ENCODE measurements at regions not wholly inside any gene's neighbourhood (a gene's known extent, or its start where the extent isn't known, plus 50 kb on each side); places are given as distances from the start of the nearest gene placed in this dataset.

GRCh38 chr3:44023961-44024593 is 217.6 kb upstream of the TOPAZ1 start:
- H3K4me3 Mint-ChIP-seq = no peak overlapping the region
- no peak for ATAC-seq (ENCODE audit: low read depth in 2 of 2)
- no peak overlapping the region for H3K27ac ChIP-seq (ENCODE audit: insufficient read depth, low read length, poor library complexity, severe bottlenecking)
- no peak overlapping the region for H3K27ac Mint-ChIP-seq
- H3K27me3 Mint-ChIP-seq = peaks cover 60% of the 10 kb centered on the region
- no peak overlapping the region for H3K4me3 ChIP-seq (ENCODE audit: low read depth, low read length)
- no peaks in the 10 kb centered on the region for H3K36me3 ChIP-seq (ENCODE audit: control insufficient read depth, insufficient read depth, low read length)
- no peaks in the 10 kb centered on the region for H3K9me3 ChIP-seq (ENCODE audit: control insufficient read depth in 2 of 2, low read length in 2 of 2)
- H3K9me3 Mint-ChIP-seq = no peaks in the 10 kb centered on the region
- no peaks in the 10 kb centered on the region for H3K4me1 ChIP-seq (ENCODE audit: control insufficient read depth, insufficient read depth, low read length, poor library complexity, severe bottlenecking)
- peaks cover 32% of the 10 kb centered on the region for H3K27me3 ChIP-seq (ENCODE audit: control insufficient read depth, insufficient read depth, low read length)
- peaks cover 0 to 9% (median 0%) of the 10 kb centered on the region in 4 donors for H3K4me1 Mint-ChIP-seq
- DNase-seq = no peak
- H3K36me3 Mint-ChIP-seq = no peaks in the 10 kb centered on the region

- H3K27me3 Mint-ChIP-seq = peaks cover 40% of the 10 kb centered on the region
- Histone ChIP-seq H3K36me3 (ENCODE audit: control insufficient read depth, insufficient read depth, low read length) (no peaks in the 10 kb centered on the region), H3K27me3 (ENCODE audit: control insufficient read depth, insufficient read depth, low read length) (peaks cover 21% of the 10 kb centered on the region), H3K9me3 (ENCODE audit: control insufficient read depth in 2 of 2, low read length in 2 of 2) (no peaks in the 10 kb centered on the region), H3K27ac (ENCODE audit: insufficient read depth, low read length, poor library complexity, severe bottlenecking) (no peak overlapping the region), H3K4me3 (ENCODE audit: low read depth, low read length) (no peak overlapping the region), H3K4me1 (ENCODE audit: control insufficient read depth, insufficient read depth, low read length, poor library complexity, severe bottlenecking) (no peaks in the 10 kb centered on the region)
- no peak overlapping the region for H3K4me3 Mint-ChIP-seq
- peaks cover 0 to 7% (median 0%) of the 10 kb centered on the region in 4 donors for H3K4me1 Mint-ChIP-seq
- ATAC-seq (ENCODE audit: low read depth in 2 of 2) (no peak), DNase-seq (no peak)
- no peaks in the 10 kb centered on the region for H3K9me3 Mint-ChIP-seq
- H3K27ac Mint-ChIP-seq = no peak overlapping the region
- no peaks in the 10 kb centered on the region for H3K36me3 Mint-ChIP-seq
Measured at GRCh38 chr3:44026220-44026865, 215.3 kb upstream of the TOPAZ1 start.

- Histone ChIP-seq H3K27me3 (ENCODE audit: control insufficient read depth, insufficient read depth, low read length) (peaks cover 9% of the 10 kb centered on the region), H3K27ac (ENCODE audit: insufficient read depth, low read length, poor library complexity, severe bottlenecking) (no peak overlapping the region), H3K36me3 (ENCODE audit: control insufficient read depth, insufficient read depth, low read length) (no peaks in the 10 kb centered on the region), H3K4me3 (ENCODE audit: low read depth, low read length) (no peak overlapping the region), H3K9me3 (ENCODE audit: control insufficient read depth in 2 of 2, low read length in 2 of 2) (no peaks in the 10 kb centered on the region), H3K4me1 (ENCODE audit: control insufficient read depth, insufficient read depth, low read length, poor library complexity, severe bottlenecking) (no peaks in the 10 kb centered on the region)
- Mint-ChIP-seq H3K9me3 (no peaks in the 10 kb centered on the region), H3K4me3 (no peak overlapping the region), H3K27ac (no peak overlapping the region), H3K36me3 (no peaks in the 10 kb centered on the region), H3K4me1 (no peaks in the 10 kb centered on the region), H3K27me3 (peaks cover 27% of the 10 kb centered on the region)
- DNase-seq = no peak
- ATAC-seq (ENCODE audit: low read depth in 2 of 2) = no peak
Measured at GRCh38 chr3:44029100-44029499, 212.6 kb upstream of the TOPAZ1 start.

GRCh38 chr3:44030285-44030684 is 211.4 kb upstream of the TOPAZ1 start:
- no peaks in the 10 kb centered on the region for H3K36me3 Mint-ChIP-seq
- Histone ChIP-seq H3K27me3 (ENCODE audit: control insufficient read depth, insufficient read depth, low read length) (peaks cover 4% of the 10 kb centered on the region), H3K9me3 (ENCODE audit: control insufficient read depth in 2 of 2, low read length in 2 of 2) (no peaks in the 10 kb centered on the region), H3K36me3 (ENCODE audit: control insufficient read depth, insufficient read depth, low read length) (no peaks in the 10 kb centered on the region), H3K4me3 (ENCODE audit: low read depth, low read length) (no peak overlapping the region), H3K4me1 (ENCODE audit: control insufficient read depth, insufficient read depth, low read length, poor library complexity, severe bottlenecking) (no peaks in the 10 kb centered on the region), H3K27ac (ENCODE audit: insufficient read depth, low read length, poor library complexity, severe bottlenecking) (no peak overlapping the region)
- H3K4me3 Mint-ChIP-seq = no peak overlapping the region
- no peaks in the 10 kb centered on the region for H3K9me3 Mint-ChIP-seq
- no peak for DNase-seq
- H3K4me1 Mint-ChIP-seq = no peaks in the 10 kb centered on the region
- H3K27me3 Mint-ChIP-seq = peaks cover 26% of the 10 kb centered on the region
- no peak for ATAC-seq (ENCODE audit: low read depth in 2 of 2)
- no peak overlapping the region for H3K27ac Mint-ChIP-seq

- no peaks in the 10 kb centered on the region for H3K36me3 Mint-ChIP-seq
- Histone ChIP-seq H3K9me3 (ENCODE audit: control insufficient read depth in 2 of 2, low read length in 2 of 2) (no peaks in the 10 kb centered on the region), H3K36me3 (ENCODE audit: control insufficient read depth, insufficient read depth, low read length) (no peaks in the 10 kb centered on the region), H3K27ac (ENCODE audit: insufficient read depth, low read length, poor library complexity, severe bottlenecking) (no peak overlapping the region), H3K4me3 (ENCODE audit: low read depth, low read length) (no peak overlapping the region), H3K27me3 (ENCODE audit: control insufficient read depth, insufficient read depth, low read length) (no peaks in the 10 kb centered on the region), H3K4me1 (ENCODE audit: control insufficient read depth, insufficient read depth, low read length, poor library complexity, severe bottlenecking) (no peaks in the 10 kb centered on the region)
- H3K9me3 Mint-ChIP-seq = no peaks in the 10 kb centered on the region
- H3K27ac Mint-ChIP-seq = no peak overlapping the region
- H3K4me3 Mint-ChIP-seq = no peak overlapping the region
- no peak for ATAC-seq (ENCODE audit: low read depth in 2 of 2)
- H3K27me3 Mint-ChIP-seq = peaks cover 21% of the 10 kb centered on the region
- H3K4me1 Mint-ChIP-seq = no peaks in the 10 kb centered on the region
- no peak for DNase-seq
Measured at GRCh38 chr3:44030687-44031305, 210.9 kb upstream of the TOPAZ1 start.

- Histone ChIP-seq H3K4me1 (ENCODE audit: control insufficient read depth, insufficient read depth, low read length, poor library complexity, severe bottlenecking) (no peaks in the 10 kb centered on the region), H3K9me3 (ENCODE audit: control insufficient read depth in 2 of 2, low read length in 2 of 2) (no peaks in the 10 kb centered on the region), H3K36me3 (ENCODE audit: control insufficient read depth, insufficient read depth, low read length) (no peaks in the 10 kb centered on the region), H3K27ac (ENCODE audit: insufficient read depth, low read length, poor library complexity, severe bottlenecking) (no peak overlapping the region), H3K4me3 (ENCODE audit: low read depth, low read length) (no peak overlapping the region), H3K27me3 (ENCODE audit: control insufficient read depth, insufficient read depth, low read length) (no peaks in the 10 kb centered on the region)
- no peak overlapping the region for H3K27ac Mint-ChIP-seq
- no peak overlapping the region for H3K4me3 Mint-ChIP-seq
- ATAC-seq (ENCODE audit: low read depth in 2 of 2) (no peak), DNase-seq (no peak)
- no peaks in the 10 kb centered on the region for H3K36me3 Mint-ChIP-seq
- H3K4me1 Mint-ChIP-seq = no peaks in the 10 kb centered on the region
- H3K27me3 Mint-ChIP-seq = peaks cover 28% of the 10 kb centered on the region
- H3K9me3 Mint-ChIP-seq = no peaks in the 10 kb centered on the region
Measured at GRCh38 chr3:44031387-44032380, 210.0 kb upstream of the TOPAZ1 start.

- no peak overlapping the region for H3K4me3 Mint-ChIP-seq
- no peak overlapping the region for H3K27ac Mint-ChIP-seq
- peaks cover 24% of the 10 kb centered on the region for H3K27me3 Mint-ChIP-seq
- H3K27me3 ChIP-seq (ENCODE audit: control insufficient read depth, insufficient read depth, low read length) = peaks cover 3% of the 10 kb centered on the region
- no peaks in the 10 kb centered on the region for H3K9me3 ChIP-seq (ENCODE audit: control insufficient read depth in 2 of 2, low read length in 2 of 2)
- no peak overlapping the region for H3K27ac ChIP-seq (ENCODE audit: insufficient read depth, low read length, poor library complexity, severe bottlenecking)
- no peaks in the 10 kb centered on the region for H3K9me3 Mint-ChIP-seq
- no peaks in the 10 kb centered on the region for H3K4me1 Mint-ChIP-seq
- H3K36me3 Mint-ChIP-seq = no peaks in the 10 kb centered on the region
- no peak overlapping the region for H3K4me3 ChIP-seq (ENCODE audit: low read depth, low read length)
- H3K36me3 ChIP-seq (ENCODE audit: control insufficient read depth, insufficient read depth, low read length) = no peaks in the 10 kb centered on the region
- DNase-seq = no peak
- no peaks in the 10 kb centered on the region for H3K4me1 ChIP-seq (ENCODE audit: control insufficient read depth, insufficient read depth, low read length, poor library complexity, severe bottlenecking)
- no peak for ATAC-seq (ENCODE audit: low read depth in 2 of 2)
Measured at GRCh38 chr3:44032487-44032886, 209.2 kb upstream of the TOPAZ1 start.

Measured in CD4-positive, CD25-positive, alpha-beta regulatory T cell (primary cell).